ENCODE measurements at regions not wholly inside any gene's neighbourhood (a gene's known extent, or its start where the extent isn't known, plus 50 kb on each side); places are given as distances from the start of the nearest gene placed in this dataset.
"Not testable (repeated sequence)": the region's sequence is repeated elsewhere in the genome, so short reads cannot be mapped to it uniquely, and the experiment has no call there.

- no peak for DNase-seq
These were observed 66.3 kb upstream of the UFM1 start for GRCh38 chr13:38283346-38283745.

DNA sequence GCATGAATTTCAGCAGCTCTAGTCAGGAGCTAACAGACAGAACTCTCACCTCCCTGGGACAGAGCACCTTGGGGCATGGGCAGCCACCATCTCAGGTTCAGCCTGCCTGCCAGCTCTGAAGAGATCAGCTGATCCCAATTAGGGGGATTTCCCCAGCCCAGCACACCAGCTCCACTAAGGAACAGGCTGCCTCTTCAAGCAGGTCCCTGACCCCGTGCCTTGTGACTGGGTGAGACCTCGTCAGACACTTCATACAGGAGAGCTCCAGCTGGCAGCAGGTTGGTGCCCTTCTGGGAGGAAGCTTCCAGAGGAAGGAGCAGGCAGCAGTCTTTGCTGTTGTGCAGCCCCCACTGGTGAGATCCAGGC lies 84.5 kb upstream of the UFM1 start:
- DNase-seq: no peak

DNA sequence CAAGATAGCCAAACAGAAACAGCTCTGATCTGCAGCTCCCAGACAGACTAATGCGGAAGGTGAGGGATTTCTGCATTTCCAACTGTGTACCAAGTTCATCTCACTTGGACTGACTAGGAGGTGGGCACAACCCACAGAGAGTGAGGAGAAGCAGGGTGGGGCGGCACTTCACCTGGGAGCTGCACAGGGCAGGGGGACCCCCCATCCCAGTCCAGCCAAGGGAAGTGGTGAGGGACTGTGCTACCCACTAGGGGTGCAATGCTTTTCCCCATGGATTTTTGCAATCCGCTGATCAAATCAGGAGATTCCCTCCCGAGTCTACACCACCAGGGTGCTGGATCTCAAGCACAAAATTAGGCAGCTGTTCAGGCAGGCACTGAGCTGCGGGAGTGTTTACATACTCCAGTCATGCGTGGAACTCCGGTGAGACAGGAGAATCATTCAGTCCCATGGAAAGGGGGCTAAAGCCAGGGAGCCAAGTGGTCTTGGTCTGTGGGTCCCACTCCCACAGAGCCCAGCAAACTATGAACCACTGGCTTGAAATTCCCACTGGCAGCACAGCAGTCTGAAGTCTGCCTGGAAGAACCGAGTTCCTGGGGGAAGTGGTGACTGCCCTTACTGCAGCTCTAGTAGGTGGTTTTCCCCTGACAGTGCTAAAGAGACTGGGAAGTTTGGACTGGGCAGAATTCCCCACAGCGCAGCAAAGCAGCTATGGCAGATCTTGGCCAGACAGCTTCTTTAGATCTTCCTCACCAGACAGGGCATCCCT lies 85.1 kb upstream of the UFM1 start:
- DNase-seq: no peak

GRCh38 chr13:38262211-38262610 lies 87.4 kb upstream of the UFM1 start:
- DNase-seq: no peak

GRCh38 chr13:38255600-38255999 lies 94.1 kb upstream of the UFM1 start:
- DNase-seq: no peak

GRCh38 chr13:38239874-38240273 lies 109.8 kb upstream of the UFM1 start:
- no peak for DNase-seq

DNA sequence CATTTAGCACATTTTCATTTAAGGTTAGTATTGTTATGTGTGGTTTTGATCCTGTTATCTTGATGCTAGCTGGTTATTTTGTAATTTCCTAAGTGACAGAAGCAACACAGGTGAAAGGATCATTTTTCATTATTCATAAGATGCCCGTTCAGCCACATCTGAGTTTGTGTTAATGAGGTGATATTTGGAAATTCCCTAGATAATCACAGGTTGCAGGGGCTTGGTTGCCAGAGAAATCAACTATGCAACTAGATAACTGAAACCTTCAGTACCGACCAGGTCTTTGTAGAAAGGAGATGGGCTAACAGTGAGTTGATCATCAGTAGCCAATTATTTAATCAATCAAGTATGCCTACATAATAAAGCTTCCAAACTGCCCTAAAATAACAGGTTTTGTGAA lies 121.3 kb upstream of the UFM1 start:
- DNase-seq: no peak

- no peak for DNase-seq
These were observed 123.2 kb upstream of the UFM1 start for GRCh38 chr13:38226496-38226895.

- DNase-seq: no peak
These were observed 126.6 kb upstream of the UFM1 start for GRCh38 chr13:38223089-38223488.

DNA sequence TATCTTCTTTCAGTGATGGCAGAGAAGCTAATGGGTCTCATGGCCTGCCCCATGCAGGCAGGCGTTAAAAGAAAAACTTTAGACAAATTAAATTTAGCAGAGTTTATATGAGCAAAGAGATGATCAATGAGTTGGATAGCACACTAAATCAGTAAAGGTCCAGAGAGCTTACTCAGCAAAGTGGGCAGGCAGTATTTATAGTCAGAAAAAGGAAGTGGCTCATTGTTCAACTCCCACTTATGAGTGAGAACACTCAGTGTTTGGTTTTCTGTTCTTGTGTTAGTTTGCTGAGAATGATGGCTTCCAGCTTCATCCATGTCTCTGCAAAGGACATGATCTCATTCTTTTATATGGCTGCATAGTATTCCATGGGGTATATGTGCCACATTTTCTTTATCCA lies 128.5 kb upstream of the UFM1 start:
- not testable (repeated sequence) for DNase-seq

GRCh38 chr13:38216181-38216580 lies 133.5 kb upstream of the UFM1 start:
- no peak for DNase-seq

GRCh38 chr13:38213314-38213713 lies 136.3 kb upstream of the UFM1 start:
- DNase-seq: no peak

GRCh38 chr13:38210928-38211596 lies 138.6 kb upstream of the UFM1 start:
- no peak for DNase-seq

- no peak for DNase-seq
These were observed 145.1 kb upstream of the UFM1 start for GRCh38 chr13:38204556-38204955.

DNA sequence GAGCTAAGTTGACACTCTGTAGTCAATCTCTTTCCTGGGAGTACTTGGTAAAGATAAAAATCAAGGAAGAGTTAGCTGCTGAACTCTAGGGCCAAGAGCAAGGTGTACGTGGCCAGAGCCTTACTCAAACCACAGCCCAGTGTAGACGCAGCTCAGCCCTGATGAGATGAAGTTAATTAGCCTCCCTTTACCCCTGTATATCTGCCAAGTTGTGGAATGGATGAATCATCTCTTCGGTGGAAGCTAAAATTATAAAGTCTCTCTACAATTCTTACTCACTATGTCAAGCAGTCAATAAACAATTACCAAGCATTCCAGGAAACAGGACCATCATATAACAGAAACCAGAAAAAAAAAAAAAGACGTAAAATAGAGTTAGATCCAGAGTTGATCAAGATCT lies 146.9 kb upstream of the UFM1 start:
- DNase-seq: no peak

GRCh38 chr13:38191016-38191415 lies 158.6 kb upstream of the UFM1 start:
- DNase-seq: no peak

GRCh38 chr13:38180670-38181069 lies 169.0 kb upstream of the UFM1 start:
- DNase-seq: no peak

- no peak for DNase-seq
These were observed 169.5 kb upstream of the UFM1 start for GRCh38 chr13:38180126-38180525.

DNA sequence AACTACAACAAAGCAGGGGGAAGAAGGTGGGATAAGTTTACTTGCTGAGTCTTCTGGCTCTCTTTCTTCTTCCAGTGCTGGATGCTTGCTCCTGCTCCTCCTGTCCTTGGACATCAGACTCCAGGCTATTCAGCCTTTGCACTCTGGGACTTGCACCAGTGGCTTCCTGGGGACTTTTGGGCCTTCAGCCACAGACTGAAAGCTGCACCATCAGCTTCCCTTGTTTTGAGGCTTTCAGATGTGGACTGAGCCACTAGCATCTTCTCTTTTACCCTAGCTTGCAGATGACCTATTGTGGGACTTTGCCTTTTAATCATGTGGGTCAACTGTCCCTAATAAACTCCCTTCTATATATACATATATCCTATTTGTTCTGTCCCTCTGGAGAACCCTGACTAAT lies 173.0 kb upstream of the UFM1 start:
- DNase-seq: no peak

- no peak for DNase-seq
These were observed 176.2 kb upstream of the UFM1 start for GRCh38 chr13:38173403-38173802.

GRCh38 chr13:38167164-38167822 lies 182.4 kb upstream of the UFM1 start:
- no peak for DNase-seq

DNA sequence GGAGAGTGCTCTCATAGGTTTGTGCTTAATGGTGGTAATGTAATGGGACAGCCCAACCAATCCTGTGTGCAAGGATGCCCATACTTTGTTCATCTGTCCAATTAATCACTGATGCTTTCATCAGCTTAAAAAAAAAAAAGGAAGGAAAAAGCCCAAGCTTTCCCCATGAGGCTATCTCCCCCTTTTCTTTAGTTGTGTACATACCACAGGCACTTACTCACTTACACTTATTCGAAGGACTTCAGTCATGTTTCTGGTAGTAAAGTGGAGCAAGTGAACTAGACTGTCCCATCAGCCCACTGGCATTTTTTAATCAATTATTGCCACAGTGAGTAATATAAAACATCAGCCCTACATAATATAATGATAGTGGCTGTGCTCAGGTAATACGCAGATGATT lies 183.5 kb upstream of the UFM1 start:
- DNase-seq: no peak

- DNase-seq: no peak
These were observed 189.5 kb upstream of the UFM1 start for GRCh38 chr13:38160131-38160530.
